ENCODE measurements at regions not wholly inside any gene's neighbourhood (a gene's known extent, or its start where the extent isn't known, plus 50 kb on each side); places are given as distances from the start of the nearest gene placed in this dataset.
A peak's percentile ranks its signal among the peaks of the same experiment; 100 is the strongest.

GRCh38 chr10:88095223-88095721 lies 231.8 kb downstream of the PTEN start:
- Histone ChIP-seq H3K79me2 (ENCODE audit: control insufficient read depth, insufficient read depth, low read length) (no peaks in the 10 kb centered on the region), H2AFZ (ENCODE audit: control insufficient read depth, low read depth, low read length) (no peak overlapping the region), H4K20me1 (ENCODE audit: control insufficient read depth, insufficient read depth) (no peaks in the 10 kb centered on the region), H3K36me3 (ENCODE audit: control insufficient read depth in 2 of 2, insufficient read depth in 2 of 2, low read length in 1 of 2) (no peaks in the 10 kb centered on the region), H3K27ac (ENCODE audit: control insufficient read depth, insufficient read depth) (no peak overlapping the region), H3K9me3 (replicated peaks; ENCODE audit: control insufficient read depth, insufficient read depth, low read length) (no peaks in the 10 kb centered on the region), H3K4me1 (ENCODE audit: control insufficient read depth, insufficient read depth, low read length) (peaks cover 27% of the 10 kb centered on the region), H3K9ac (ENCODE audit: control insufficient read depth, insufficient read depth, low read length) (no peak overlapping the region), H3K27me3 (replicated peaks in 1 of 2; ENCODE audit: control insufficient read depth in 2 of 2, insufficient read depth in 2 of 2, low read length in 1 of 2) (no peaks in the 10 kb centered on the region), H3K4me3 (no peak overlapping the region), H3K4me2 (ENCODE audit: control insufficient read depth, insufficient read depth) (no peak overlapping the region)
- no peak for DNase-seq (ENCODE audit: low read depth, low spot score)
- FAIRE-seq = no peak
- in situ Hi-C loops (cut with MboI) (no loop called here), intact Hi-C loops (cut with micrococcal nuclease; ENCODE audit: unreplicated experiment) (no loop called here)
- ChIA-PET POLR2A (interaction anchor here (0.7 kb wide), 1 partner anchor 234 kb away, joined by 4 read pairs; no protein-coding TSS in a partner anchor), CTCF (interaction anchor here (0.8 to 5.2 kb wide), 2 partner anchors 19 to 293 kb away, joined by 5 to 33 read pairs; no protein-coding TSS in a partner anchor), SMC1A (ENCODE audit: uncharacterized antibody, unreplicated experiment) (interaction anchor here (1.3 to 13.1 kb wide), 6 partner anchors 14 to 234 kb away, joined by 3 to 210 read pairs (median 4); no protein-coding TSS in a partner anchor), RAD21 (ENCODE audit: unreplicated experiment) (interaction anchor here (0.9 to 5.3 kb wide), 2 partner anchors 17 to 156 kb away, joined by 5 to 62 read pairs; no protein-coding TSS in a partner anchor)
- BruUV-seq (replicated peaks) = no TSS peak
- TF ChIP-seq PAX8 (IDR thresholded peaks at IDR 0.05) (no peak), RUNX3 (IDR thresholded peaks at IDR 0.05; ENCODE audit: low read length) (peak; percentile 22; the same call in 1 of the 2 replicates), STAT1 (conservative IDR thresholded peaks at IDR 0.05) (no peak), RCOR1 (conservative IDR thresholded peaks at IDR 0.05; ENCODE audit: low read depth, low read length) (no peak)
- no peak for ATAC-seq
- WGBS (ENCODE audit: insufficient coverage, insufficient replicate concordance, low lambda C conversion rate, missing lambda C conversion rate) = 90% methylated on average over 5 of the region's 5 CpGs

DNA sequence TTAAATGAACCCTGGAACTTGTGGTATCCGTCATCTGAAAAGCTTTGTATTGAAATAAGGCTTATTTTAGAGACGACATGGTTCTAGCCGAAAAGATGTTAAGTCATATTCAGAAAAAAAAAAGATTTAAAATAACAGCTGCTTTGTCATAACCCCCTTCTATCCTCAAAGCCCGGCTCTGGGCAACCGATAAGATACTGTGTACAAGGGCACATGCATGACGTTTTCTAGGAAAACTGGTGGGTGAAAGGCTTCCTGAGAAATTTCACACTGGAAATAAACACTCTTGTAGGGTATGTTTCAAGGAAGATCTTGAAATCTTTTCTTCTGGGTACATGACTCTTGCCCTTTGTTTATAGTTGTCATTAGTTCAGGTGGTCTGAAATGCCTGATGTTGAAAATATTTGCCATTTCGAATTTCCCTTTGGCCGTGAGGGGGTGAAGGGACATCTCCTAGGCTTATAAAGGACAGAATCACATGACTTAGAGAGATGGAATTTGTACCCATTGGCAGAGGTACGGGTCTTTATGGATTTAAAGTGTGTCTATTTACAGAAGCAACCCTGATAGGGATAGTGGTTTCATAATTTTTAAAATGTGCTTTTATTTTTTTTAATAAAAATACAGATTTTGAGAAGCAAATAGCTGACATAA lies 232.5 kb downstream of the PTEN start:
- H3K79me2 ChIP-seq (ENCODE audit: control insufficient read depth, insufficient read depth, low read length) = no peaks in the 10 kb centered on the region
- 77% methylated on average over 9 of the region's 9 CpGs for WGBS (ENCODE audit: insufficient coverage, insufficient replicate concordance, low lambda C conversion rate, missing lambda C conversion rate)
- no peaks in the 10 kb centered on the region for H3K36me3 ChIP-seq (ENCODE audit: control insufficient read depth in 2 of 2, insufficient read depth in 2 of 2, low read length in 1 of 2)
- no peak for FAIRE-seq
- no peak for DNase-seq (ENCODE audit: low read depth, low spot score)
- H3K4me1 ChIP-seq (ENCODE audit: control insufficient read depth, insufficient read depth, low read length) = peaks cover 21% of the 10 kb centered on the region
- no peak overlapping the region for H3K4me3 ChIP-seq
- BruUV-seq (replicated peaks) = no TSS peak
- intact Hi-C loops (cut with micrococcal nuclease; ENCODE audit: unreplicated experiment) (no loop called here), in situ Hi-C loops (cut with MboI) (no loop called here)
- no peaks in the 10 kb centered on the region for H3K27me3 ChIP-seq (replicated peaks in 1 of 2; ENCODE audit: control insufficient read depth in 2 of 2, insufficient read depth in 2 of 2, low read length in 1 of 2)
- no peaks in the 10 kb centered on the region for H4K20me1 ChIP-seq (ENCODE audit: control insufficient read depth, insufficient read depth)
- RAD21 ChIA-PET (ENCODE audit: unreplicated experiment) = interaction anchor here (0.9 to 5.3 kb wide), 2 partner anchors 17 to 157 kb away, joined by 5 to 62 read pairs; no protein-coding TSS in a partner anchor
- CTCF ChIA-PET = interaction anchor here (0.7 to 5.2 kb wide), 4 partner anchors 11 to 292 kb away, joined by 3 to 33 read pairs (median 4); no protein-coding TSS in a partner anchor
- H3K9me3 ChIP-seq (replicated peaks; ENCODE audit: control insufficient read depth, insufficient read depth, low read length) = no peaks in the 10 kb centered on the region
- POLR2A ChIA-PET = interaction anchor here (0.7 kb wide), 1 partner anchor 234 kb away, joined by 4 read pairs; no protein-coding TSS in a partner anchor
- no peak overlapping the region for H2AFZ ChIP-seq (ENCODE audit: control insufficient read depth, low read depth, low read length)
- TF ChIP-seq NFXL1 (IDR thresholded peaks at IDR 0.05; ENCODE audit: borderline replicate concordance) (no peak), ETV6 (conservative IDR thresholded peaks at IDR 0.05 in 1 of 2, IDR thresholded peaks at IDR 0.05 in 1 of 2; ENCODE audit: borderline replicate concordance in 1 of 2, low read depth in 1 of 2) (no peak), MEF2A (IDR thresholded peaks at IDR 0.05; ENCODE audit: insufficient read depth, low read depth, low read length) (no peak), CBX3 (IDR thresholded peaks at IDR 0.05; ENCODE audit: borderline replicate concordance, low read depth) (no peak), HDAC2 (IDR thresholded peaks at IDR 0.05) (no peak), CHD4 (IDR thresholded peaks at IDR 0.05) (no peak), HSF1 (IDR thresholded peaks at IDR 0.05; ENCODE audit: low read depth, low read length) (no peak)
- H3K4me2 ChIP-seq (ENCODE audit: control insufficient read depth, insufficient read depth) = no peak overlapping the region
- no peak overlapping the region for H3K27ac ChIP-seq (ENCODE audit: control insufficient read depth, insufficient read depth)
- ATAC-seq = no peak
- SMC1A ChIA-PET (ENCODE audit: uncharacterized antibody, unreplicated experiment) = interaction anchor here (1.3 to 13.1 kb wide), 5 partner anchors 14 to 235 kb away, joined by 3 to 210 read pairs (median 4); no protein-coding TSS in a partner anchor
- no peak overlapping the region for H3K9ac ChIP-seq (ENCODE audit: control insufficient read depth, insufficient read depth, low read length)

All from GM12878 (cell line).